PC-3 (cell line): ENCODE measurements at regions not wholly inside any gene's neighbourhood (a gene's known extent, or its start where the extent isn't known, plus 50 kb on each side); places are given as distances from the start of the nearest gene placed in this dataset.

ENCODE experiments used
- ATAC-seq: fragments of 200-7000 bp; cut with Tn5 transposase; 2 replicates; pipeline ENCODE4 v1.9.1; 2020; ENCODE audit warnings: mild to moderate bottlenecking, moderate library complexity
- BruUV-seq: library from RNA; stranded (reverse); fragments of 400-500 nt; replicated peaks from 2 replicates; lab custom pipeline; 2021; lab: Mats Ljungman, UMichigan
- CTCF ChIA-PET: fragments of 300-600 bp; sonication (Branson Sonifier 250); formaldehyde crosslinking; loops from one replicate; lab custom pipeline; 2022; ENCODE audit warnings: antibody characterized with exemption; lab: Charles Lee
- POLR2A ChIA-PET: fragments of 300-600 bp; sonication (Branson Sonifier 250); formaldehyde crosslinking; loops from one replicate; lab custom pipeline; 2022; ENCODE audit warnings: antibody characterized with exemption; ENCODE audit not compliant: unreplicated experiment; lab: Charles Lee
- DNase-seq: peaks from one replicate; pipeline ENCODE4 v3.0.0-alpha.2; 2015
- H2AFZ ChIP-seq: fragments of 300-600 bp; sonication (generic); 2 replicates; pipeline ENCODE4 v1.6.0; 2016; ENCODE audit warnings: antibody characterized with exemption, low read length
- H3F3A ChIP-seq: fragments of 300-600 bp; sonication (generic); one replicate; pipeline ENCODE4 v1.6.0; 2017; ENCODE audit warnings: antibody characterized with exemption, low read length, control low read depth, mild to moderate bottlenecking; ENCODE audit not compliant: unreplicated experiment
- H3K27ac ChIP-seq: fragments of 300-600 bp; sonication (generic); 2 replicates; pipeline ENCODE4 v1.5.1; 2016; ENCODE audit warnings: mild to moderate bottlenecking, low read length
- H3K27me3 ChIP-seq: fragments of 300-600 bp; sonication (generic); 2 replicates; pipeline ENCODE4 v1.6.1; 2016; ENCODE audit warnings: low read length, mixed read lengths
- H3K36me3 ChIP-seq: fragments of 300-600 bp; sonication (generic); 2 replicates; pipeline ENCODE4 v1.6.1; 2016; ENCODE audit warnings: low read depth, mixed run types, low read length, mixed read lengths
- H3K4me1 ChIP-seq: fragments of 300-600 bp; sonication (generic); 2 replicates; pipeline ENCODE4 v1.5.1; 2016; ENCODE audit warnings: low read length; ENCODE audit not compliant: insufficient read depth
- H3K4me2 ChIP-seq: fragments of 300-600 bp; sonication (generic); 2 replicates; pipeline ENCODE4 v1.6.0; 2016; ENCODE audit warnings: low read length
- H3K4me3 ChIP-seq: fragments of 300-600 bp; sonication (generic); 2 replicates; pipeline ENCODE4 v1.5.1; 2016; ENCODE audit warnings: mild to moderate bottlenecking, low read length, mixed read lengths
- H3K79me2 ChIP-seq: fragments of 300-600 bp; sonication (generic); 2 replicates; pipeline ENCODE4 v1.6.1; 2017; ENCODE audit warnings: low read length, mixed read lengths
- H3K9ac ChIP-seq: fragments of 300-600 bp; sonication (generic); 2 replicates; pipeline ENCODE4 v1.6.0; 2016; ENCODE audit warnings: mild to moderate bottlenecking, low read length
- H3K9me2 ChIP-seq: fragments of 300-600 bp; sonication (generic); replicated peaks from 2 replicates; pipeline ENCODE4 v1.6.1; 2016; ENCODE audit warnings: mixed run types, low read length, mixed read lengths
- H3K9me3 ChIP-seq: fragments of 300-600 bp; sonication (generic); 2 replicates; pipeline ENCODE4 v1.6.1; 2016; ENCODE audit warnings: low read length, mixed read lengths
- H4K20me1 ChIP-seq: fragments of 300-600 bp; sonication (generic); 2 replicates; pipeline ENCODE4 v1.6.1; 2016; ENCODE audit warnings: low read length, mixed read lengths
- EZH2 ChIP-seq: fragments of 300-600 bp; sonication (generic); IDR thresholded peaks from one replicate; pipeline ENCODE4 v1.6.1; 2017; ENCODE audit warnings: antibody characterized with exemption, mild to moderate bottlenecking, low read length; ENCODE audit not compliant: unreplicated experiment
- EZH2phosphoT487 ChIP-seq: fragments of 300-600 bp; sonication (generic); IDR thresholded peaks from 2 replicates; pipeline ENCODE4 v1.6.1; 2018; ENCODE audit warnings: mild to moderate bottlenecking, antibody characterized with exemption, low read length, borderline replicate concordance
- intact Hi-C: fragments of 100-400 bp; cut with micrococcal nuclease; formaldehyde crosslinking; loops from 2 replicates; pipeline ENCODE4 v1.9.0; 2023
- TF ChIP-seq, protein P1 (sequence below): fragments of 300-600 bp; sonication (generic); conservative IDR thresholded peaks from 2 replicates; pipeline ENCODE4 v1.5.1; 2017; ENCODE audit warnings: antibody characterized with exemption, low read depth, mild to moderate bottlenecking, low read length

DNA sequence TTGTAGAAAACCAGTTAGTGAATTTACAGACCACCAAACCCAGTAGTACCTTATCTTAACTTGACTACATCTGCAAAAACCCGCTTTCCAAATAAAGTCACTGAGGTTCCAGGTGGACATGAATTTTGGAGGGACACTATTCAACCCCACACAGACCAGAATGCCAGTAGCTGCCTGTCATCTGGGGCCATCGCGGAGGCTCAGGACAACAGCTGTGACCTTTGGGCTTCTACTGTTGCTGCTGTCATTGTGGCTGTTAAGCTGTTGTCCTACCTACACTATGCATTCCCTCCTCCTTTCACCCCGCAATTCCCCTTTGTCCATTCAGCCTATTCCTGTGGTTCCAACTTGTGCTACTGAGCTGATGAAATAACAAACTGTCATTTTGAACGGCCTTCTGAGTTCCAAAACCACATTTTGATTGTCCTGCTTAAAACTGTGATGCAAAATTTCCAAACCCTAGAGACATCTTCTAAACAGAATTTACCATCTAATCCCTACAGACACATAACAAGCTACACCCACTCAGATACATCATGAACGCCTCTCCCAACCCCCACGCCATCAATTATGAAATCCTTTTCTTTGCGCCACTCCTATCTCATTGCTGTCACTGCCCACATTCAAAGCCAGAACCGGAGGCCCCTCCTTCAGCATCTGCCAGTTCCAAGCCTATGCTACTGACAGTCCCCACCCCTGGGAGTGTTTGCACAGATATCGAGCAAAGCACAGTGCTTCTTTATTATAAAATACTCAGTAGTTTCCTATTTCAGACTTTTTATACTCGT, 125.0 kb downstream of the C6orf118 start:
- ATAC-seq (no peak), DNase-seq (no peak)
- Histone ChIP-seq H3K4me1 (peaks cover 27% of the 10 kb centered on the region), H3K4me2 (no peak overlapping the region), H3K27me3 (no peaks in the 10 kb centered on the region), H3K36me3 (no peaks in the 10 kb centered on the region), H3K4me3 (no peak overlapping the region), H3K27ac (no peak overlapping the region), H3K9me3 (no peaks in the 10 kb centered on the region), H2AFZ (no peak overlapping the region), H3K79me2 (no peaks in the 10 kb centered on the region), H4K20me1 (no peaks in the 10 kb centered on the region), H3F3A (no peaks in the 10 kb centered on the region), H3K9ac (no peak overlapping the region), H3K9me2 (no peaks in the 10 kb centered on the region)
- no TSS peak for BruUV-seq
- TF ChIP-seq, protein P1, sequence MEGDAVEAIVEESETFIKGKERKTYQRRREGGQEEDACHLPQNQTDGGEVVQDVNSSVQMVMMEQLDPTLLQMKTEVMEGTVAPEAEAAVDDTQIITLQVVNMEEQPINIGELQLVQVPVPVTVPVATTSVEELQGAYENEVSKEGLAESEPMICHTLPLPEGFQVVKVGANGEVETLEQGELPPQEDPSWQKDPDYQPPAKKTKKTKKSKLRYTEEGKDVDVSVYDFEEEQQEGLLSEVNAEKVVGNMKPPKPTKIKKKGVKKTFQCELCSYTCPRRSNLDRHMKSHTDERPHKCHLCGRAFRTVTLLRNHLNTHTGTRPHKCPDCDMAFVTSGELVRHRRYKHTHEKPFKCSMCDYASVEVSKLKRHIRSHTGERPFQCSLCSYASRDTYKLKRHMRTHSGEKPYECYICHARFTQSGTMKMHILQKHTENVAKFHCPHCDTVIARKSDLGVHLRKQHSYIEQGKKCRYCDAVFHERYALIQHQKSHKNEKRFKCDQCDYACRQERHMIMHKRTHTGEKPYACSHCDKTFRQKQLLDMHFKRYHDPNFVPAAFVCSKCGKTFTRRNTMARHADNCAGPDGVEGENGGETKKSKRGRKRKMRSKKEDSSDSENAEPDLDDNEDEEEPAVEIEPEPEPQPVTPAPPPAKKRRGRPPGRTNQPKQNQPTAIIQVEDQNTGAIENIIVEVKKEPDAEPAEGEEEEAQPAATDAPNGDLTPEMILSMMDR: no peak
- no peak for TF ChIP-seq EZH2phosphoT487
- intact Hi-C loops: no loop called here
- CTCF ChIA-PET: no interaction called here
- POLR2A ChIA-PET: no interaction called here

DNA sequence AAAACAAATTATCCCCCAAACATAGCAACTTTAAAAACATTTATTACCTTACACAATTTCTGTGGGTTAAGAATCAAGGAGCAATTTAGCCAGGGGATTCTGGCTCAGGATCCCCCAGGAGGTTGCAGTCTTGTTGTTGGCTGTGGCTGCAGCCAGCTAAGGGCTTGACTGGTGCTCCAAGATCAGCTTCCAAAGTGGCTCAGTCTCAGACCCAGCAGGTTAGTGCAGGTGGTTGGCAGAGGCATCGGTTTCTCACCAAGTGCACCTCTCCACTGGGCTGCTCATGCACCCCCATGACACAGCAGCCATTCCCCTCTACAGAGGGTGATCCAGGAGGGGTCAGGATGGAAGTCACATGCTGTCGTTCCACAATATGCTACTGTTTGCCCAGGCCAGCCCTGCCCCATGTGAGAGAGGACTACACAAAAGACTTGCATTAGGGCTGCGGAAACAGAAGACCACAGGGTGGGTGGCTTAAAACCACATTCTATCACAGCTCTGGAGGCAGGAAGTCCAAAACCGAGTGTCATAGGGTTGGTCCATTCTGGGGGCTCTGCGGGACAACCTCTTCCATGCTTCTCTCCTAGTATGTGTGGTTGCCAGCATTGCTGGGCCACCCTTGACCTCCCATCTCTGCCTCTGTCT, 125.8 kb downstream of the C6orf118 start:
- ChIA-PET CTCF (no interaction called here), POLR2A (no interaction called here)

More for the DNA sequence above, 125.8 kb downstream of the C6orf118 start:
- H3K9me3 ChIP-seq: no peaks in the 10 kb centered on the region
- H3K4me3 ChIP-seq: no peak overlapping the region
- H3K36me3 ChIP-seq: no peaks in the 10 kb centered on the region
- H3K9me2 ChIP-seq: no peaks in the 10 kb centered on the region
- H3K27ac ChIP-seq: no peak overlapping the region
- no peak overlapping the region for H3K4me2 ChIP-seq
- no peak overlapping the region for H3K9ac ChIP-seq
- TF ChIP-seq, protein P1: no peak
- no peak for TF ChIP-seq EZH2
- TF ChIP-seq EZH2phosphoT487: no peak
- H3K4me1 ChIP-seq: peaks cover 34% of the 10 kb centered on the region
- no peaks in the 10 kb centered on the region for H3F3A ChIP-seq
- H3K79me2 ChIP-seq: no peaks in the 10 kb centered on the region
- BruUV-seq: no TSS peak
- no peak for ATAC-seq
- no peaks in the 10 kb centered on the region for H3K27me3 ChIP-seq
- no peaks in the 10 kb centered on the region for H4K20me1 ChIP-seq
- H2AFZ ChIP-seq: no peak overlapping the region
- no peak for DNase-seq
- intact Hi-C loops: no loop called here
